Hematopoietic multipotent progenitor cell treated with erythropoietin and hydrocortisone succinate and interleukin-3 and kit ligand, for 6 days (in vitro differentiated cells): ENCODE measurements at regions not wholly inside any gene's neighbourhood (a gene's known extent, or its start where the extent isn't known, plus 50 kb on each side); places are given as distances from the start of the nearest gene placed in this dataset.
"Not testable (repeated sequence)": the region's sequence is repeated elsewhere in the genome, so short reads cannot be mapped to it uniquely, and the experiment has no call there.

Experiments used
- DNase-seq: peaks from one replicate; pipeline ENCODE4 v3.0.0-alpha.2; 2015

GRCh38 chr6:15827496-15828255, 164.8 kb upstream of the DTNBP1 start:
- DNase-seq, result peak; percentile 34

GRCh38 chr6:15826814-15827318, 164.0 kb upstream of the DTNBP1 start:
- DNase-seq, result no peak

- DNase-seq, result no peak
Measured at GRCh38 chr6:15825332-15825930, 162.6 kb upstream of the DTNBP1 start.

GRCh38 chr6:15824811-15825210, 162.0 kb upstream of the DTNBP1 start:
- no peak for DNase-seq

GRCh38 chr6:15823838-15824414, 161.1 kb upstream of the DTNBP1 start:
- no peak for DNase-seq

GRCh38 chr6:15822835-15823234, 160.0 kb upstream of the DTNBP1 start:
- DNase-seq, result no peak

GRCh38 chr6:15819841-15820240, 157.0 kb upstream of the DTNBP1 start:
- no peak for DNase-seq

GRCh38 chr6:15819226-15819625, 156.4 kb upstream of the DTNBP1 start:
- DNase-seq, result no peak

GRCh38 chr6:15818491-15818890, 155.7 kb upstream of the DTNBP1 start:
- DNase-seq, result no peak

GRCh38 chr6:15818044-15818443, 155.2 kb upstream of the DTNBP1 start:
- no peak for DNase-seq

GRCh38 chr6:15817100-15817499, 154.3 kb upstream of the DTNBP1 start:
- no peak for DNase-seq

- no peak for DNase-seq
Measured at GRCh38 chr6:15816661-15817060, 153.8 kb upstream of the DTNBP1 start.

- not testable (repeated sequence) for DNase-seq
Measured at GRCh38 chr6:15813698-15814097, 150.9 kb upstream of the DTNBP1 start.

- DNase-seq, result no peak
Measured at GRCh38 chr6:15811107-15811506, 148.3 kb upstream of the DTNBP1 start.

GRCh38 chr6:15810618-15811017, 147.8 kb upstream of the DTNBP1 start:
- no peak for DNase-seq

- DNase-seq, result no peak
Measured at GRCh38 chr6:15809367-15809766, 146.5 kb upstream of the DTNBP1 start.

- DNase-seq, result no peak
Measured at GRCh38 chr6:15804164-15805154, 141.6 kb upstream of the DTNBP1 start.

- DNase-seq, result no peak
Measured at GRCh38 chr6:15802466-15802865, 139.6 kb upstream of the DTNBP1 start.

- DNase-seq, result no peak
Measured at GRCh38 chr6:15801912-15802311, 139.1 kb upstream of the DTNBP1 start.

- no peak for DNase-seq
Measured at GRCh38 chr6:15800841-15801617, 138.2 kb upstream of the DTNBP1 start.

- no peak for DNase-seq
Measured at GRCh38 chr6:15798533-15799255, 135.9 kb upstream of the DTNBP1 start.
